ENCODE measurements at regions not wholly inside any gene's neighbourhood (a gene's known extent, or its start where the extent isn't known, plus 50 kb on each side); places are given as distances from the start of the nearest gene placed in this dataset.

GRCh38 chr4:65023081-65023480 is 613.8 kb upstream of the TECRL start:
- Histone ChIP-seq H3K4me3 (replicated peaks in 1 of 3; ENCODE audit: insufficient read depth in 1 of 3, low read depth in 2 of 3, low read length in 3 of 3) (no peak overlapping the region), H3K9ac (ENCODE audit: insufficient read depth, low read depth, low read length) (no peak overlapping the region), H3K27me3 (ENCODE audit: control insufficient read depth in 1 of 2, insufficient read depth in 2 of 2, low read length in 2 of 2) (no peaks in the 10 kb centered on the region), H2AFZ (ENCODE audit: low read length) (no peak overlapping the region), H3K79me2 (ENCODE audit: insufficient read depth, low read length) (no peaks in the 10 kb centered on the region), H3K36me3 (replicated peaks in 1 of 2; ENCODE audit: control insufficient read depth in 1 of 2, insufficient read depth in 2 of 2, low read length in 2 of 2) (no peaks in the 10 kb centered on the region), H3K4me2 (ENCODE audit: low read depth, low read length) (no peak overlapping the region), H3K9me3 (ENCODE audit: low read length) (no peaks in the 10 kb centered on the region), H4K20me1 (ENCODE audit: insufficient read depth, low read length) (no peaks in the 10 kb centered on the region), H3K27ac (ENCODE audit: extremely low read length, insufficient read depth, low read length) (no peak overlapping the region), H3K4me1 (ENCODE audit: insufficient read depth, low read length) (no peaks in the 10 kb centered on the region)
- BruUV-seq (replicated peaks): no TSS peak
- FAIRE-seq (no peak), DNase-seq (ENCODE audit: low spot score) (no peak), ATAC-seq (no peak)
- in situ Hi-C loops (cut with HindIII; ENCODE audit: extremely low pct_ligation_motif_present, low pct_unique_long_range_greater_than_20kb): loop anchor here (25.0 kb wide), 1 partner anchor 1664 kb away; no protein-coding TSS in a partner anchor
- intact Hi-C loops (cut with micrococcal nuclease; ENCODE audit: unreplicated experiment): no loop called here
- 41% methylated on average over 6 of the region's 6 CpGs for WGBS (ENCODE audit: low lambda C conversion rate)
- TF ChIP-seq ZBTB42 (CRISPR knock-in tag; IDR thresholded peaks at IDR 0.05): no peak
- no peak for TF ChIP-seq NFRKB (IDR thresholded peaks at IDR 0.05)
- no peak for TF ChIP-seq PCBP2 (optimal IDR thresholded peaks at IDR 0.05; ENCODE audit: low read depth, low read length, poor library complexity, severe bottlenecking)
- no peak for TF ChIP-seq ELF4 (CRISPR knock-in tag; IDR thresholded peaks at IDR 0.05; ENCODE audit: borderline replicate concordance)
- TF ChIP-seq EHMT2 (IDR thresholded peaks at IDR 0.05; ENCODE audit: borderline replicate concordance, low read depth, low read length): no peak
- no peak for TF ChIP-seq ZNF207 (IDR thresholded peaks at IDR 0.05; ENCODE audit: borderline replicate concordance)
- TF ChIP-seq SCMH1 (CRISPR knock-in tag; IDR thresholded peaks at IDR 0.05; ENCODE audit: borderline replicate concordance): no peak
- TF ChIP-seq ZNF513 (CRISPR knock-in tag; conservative IDR thresholded peaks at IDR 0.05): no peak
- no peak for TF ChIP-seq DMAP1 (CRISPR knock-in tag; IDR thresholded peaks at IDR 0.05)
- TF ChIP-seq TAF15 (IDR thresholded peaks at IDR 0.05; ENCODE audit: low read depth, low read length, poor library complexity, severe bottlenecking): no peak
- no peak for TF ChIP-seq THRA (CRISPR knock-in tag; IDR thresholded peaks at IDR 0.05; ENCODE audit: borderline replicate concordance)
- TF ChIP-seq EEA1 (CRISPR knock-in tag; IDR thresholded peaks at IDR 0.05; ENCODE audit: borderline replicate concordance): no peak
- TF ChIP-seq EP300 (IDR thresholded peaks at IDR 0.05; ENCODE audit: low read depth in 2 of 2, low read length in 2 of 2): no peak
- TF ChIP-seq EP300 (CRISPR knock-in tag; IDR thresholded peaks at IDR 0.05; ENCODE audit: borderline replicate concordance): no peak
- TF ChIP-seq ZMAT5 (CRISPR knock-in tag; IDR thresholded peaks at IDR 0.05; ENCODE audit: borderline replicate concordance, low read depth): no peak
- TF ChIP-seq SMARCE1 (IDR thresholded peaks at IDR 0.05; ENCODE audit: borderline replicate concordance): no peak
- no peak for TF ChIP-seq ZKSCAN1 (IDR thresholded peaks at IDR 0.05; ENCODE audit: low read length)
- ChIA-PET CTCF (ENCODE audit: low intra/inter-chr PET ratio, low total read pairs) (no interaction called here), POLR2A (no interaction called here)

Data from HepG2 (cell line).